Fibroblast of lung (primary cell): ENCODE measurements at regions not wholly inside any gene's neighbourhood (a gene's known extent, or its start where the extent isn't known, plus 50 kb on each side); places are given as distances from the start of the nearest gene placed in this dataset.

Experiments used
- DNase-seq, 2 donors: peaks; one replicate each; pipeline versions ENCODE4 v3.0.0 to v3.0.0-alpha.2; 2010; ENCODE audit warnings: low read depth in 2 of 2
- H2AFZ ChIP-seq: 2 replicates; pipeline ENCODE4 v1.5.1; 2012; ENCODE audit warnings: low read length, control low read depth, inconsistent platforms
- H3K27ac ChIP-seq: 2 replicates; pipeline ENCODE4 v1.5.1; 2011; ENCODE audit warnings: low read length, control low read depth; ENCODE audit not compliant: insufficient read depth
- H3K27me3 ChIP-seq: 2 replicates; pipeline ENCODE4 v1.5.1; 2011; ENCODE audit warnings: mild to moderate bottlenecking, low read length; ENCODE audit not compliant: control insufficient read depth, insufficient read depth
- H3K36me3 ChIP-seq: 2 replicates; pipeline ENCODE4 v1.5.1; 2011; ENCODE audit warnings: low read length; ENCODE audit not compliant: control insufficient read depth, insufficient read depth
- H3K4me1 ChIP-seq: 2 replicates; pipeline ENCODE4 v1.5.1; 2011; ENCODE audit warnings: low read length; ENCODE audit not compliant: control insufficient read depth, insufficient read depth; ENCODE audit errors: extremely low read depth
- H3K4me2 ChIP-seq: 2 replicates; pipeline ENCODE4 v1.5.1; 2011; ENCODE audit warnings: low read length, control low read depth; ENCODE audit not compliant: insufficient read depth; ENCODE audit errors: extremely low read depth
- H3K4me3 ChIP-seq, 4 experiments: fragments of 200-600 bp in 1 of 4; sonication (generic) in 1 of 4; replicated peaks in 1 of 4; 2 replicates each; pipeline ENCODE4 v1.5.1; 2011 to 2016; ENCODE audit warnings: low read length in 4 of 4, low read depth in 3 of 4, mild to moderate bottlenecking in 3 of 4, control low read depth in 2 of 4, inconsistent platforms in 1 of 4, mixed read lengths in 1 of 4; ENCODE audit not compliant: insufficient read depth in 1 of 4; ENCODE audit errors: control extremely low read depth in 1 of 4
- H3K79me2 ChIP-seq: 2 replicates; pipeline ENCODE4 v1.5.1; 2012; ENCODE audit warnings: mild to moderate bottlenecking, low read length, inconsistent platforms; ENCODE audit not compliant: control insufficient read depth, insufficient read depth
- H3K9ac ChIP-seq: 2 replicates; pipeline ENCODE4 v1.5.1; 2011; ENCODE audit warnings: mild to moderate bottlenecking, low read length, control low read depth; ENCODE audit not compliant: insufficient read depth
- H3K9me3 ChIP-seq: 2 replicates; pipeline ENCODE4 v1.5.1; 2012; ENCODE audit warnings: low read depth, low read length; ENCODE audit not compliant: control insufficient read depth, insufficient read depth
- H4K20me1 ChIP-seq: 2 replicates; pipeline ENCODE4 v1.5.1; 2011; ENCODE audit warnings: low read length; ENCODE audit not compliant: control insufficient read depth, insufficient read depth; ENCODE audit errors: extremely low read depth
- CTCF ChIP-seq, 2 donors: IDR thresholded peaks in 1 of 2; conservative IDR thresholded peaks in 1 of 2; 1 replicate in 1 of 2; 2 replicates in 1 of 2; pipeline ENCODE4 v1.5.1; 2011 to 2012; ENCODE audit warnings: low read length in 2 of 2, control low read depth in 1 of 2, inconsistent platforms in 1 of 2, low read depth in 1 of 2, mild to moderate bottlenecking in 1 of 2
- EZH2 ChIP-seq: IDR thresholded peaks from 2 replicates; pipeline ENCODE4 v1.5.1; 2012; ENCODE audit warnings: low read length, control low read depth, mild to moderate bottlenecking; ENCODE audit errors: missing control alignments

GRCh38 chr5:114238771-114239313 is 123.0 kb upstream of the KCNN2 start:
- H3K9me3 ChIP-seq = no peaks in the 10 kb centered on the region
- no peaks in the 10 kb centered on the region for H3K4me1 ChIP-seq
- H3K27ac ChIP-seq = no peak overlapping the region
- no peak overlapping the region for H2AFZ ChIP-seq
- no peaks in the 10 kb centered on the region for H3K27me3 ChIP-seq
- H4K20me1 ChIP-seq = no peaks in the 10 kb centered on the region
- H3K36me3 ChIP-seq = no peaks in the 10 kb centered on the region
- H3K79me2 ChIP-seq = no peaks in the 10 kb centered on the region
- H3K9ac ChIP-seq = no peak overlapping the region
- DNase-seq = peak; percentile 59 to 66
- TF ChIP-seq CTCF (conservative IDR thresholded peaks at IDR 0.05 in 1 of 2, IDR thresholded peaks at IDR 0.05 in 1 of 2; ENCODE audit: low read depth in 1 of 2, low read length in 2 of 2) = no peak
- no peak for TF ChIP-seq EZH2
- H3K4me2 ChIP-seq = no peak overlapping the region
- H3K4me3 ChIP-seq = peak overlapping the region in 1 of 4 experiments; percentile 13

- H3K36me3 ChIP-seq = no peaks in the 10 kb centered on the region
- no peaks in the 10 kb centered on the region for H3K4me1 ChIP-seq
- H3K27me3 ChIP-seq = no peaks in the 10 kb centered on the region
- no peaks in the 10 kb centered on the region for H3K79me2 ChIP-seq
- no peaks in the 10 kb centered on the region for H3K9me3 ChIP-seq
- H3K9ac ChIP-seq = no peak overlapping the region
- H3K4me2 ChIP-seq = no peak overlapping the region
- H3K27ac ChIP-seq = peak overlapping the region; percentile 70
- no peak overlapping the region for H2AFZ ChIP-seq
- H3K4me3 ChIP-seq = peak overlapping the region in 1 of 4 experiments; percentile 23
- TF ChIP-seq EZH2 = no peak
- TF ChIP-seq CTCF (conservative IDR thresholded peaks at IDR 0.05 in 1 of 2, IDR thresholded peaks at IDR 0.05 in 1 of 2; ENCODE audit: low read depth in 1 of 2, low read length in 2 of 2) = no peak
- DNase-seq = peak; percentile 82 to 84
- no peaks in the 10 kb centered on the region for H4K20me1 ChIP-seq
Observed at GRCh38 chr5:114243281-114243971, 118.4 kb upstream of the KCNN2 start.

- H4K20me1 ChIP-seq = no peaks in the 10 kb centered on the region
- TF ChIP-seq EZH2 = no peak
- TF ChIP-seq CTCF (conservative IDR thresholded peaks at IDR 0.05 in 1 of 2, IDR thresholded peaks at IDR 0.05 in 1 of 2; ENCODE audit: low read depth in 1 of 2, low read length in 2 of 2) = no peak
- H2AFZ ChIP-seq = no peak overlapping the region
- H3K79me2 ChIP-seq = no peaks in the 10 kb centered on the region
- no peak overlapping the region for H3K4me2 ChIP-seq
- no peaks in the 10 kb centered on the region for H3K36me3 ChIP-seq
- peak overlapping the region; percentile 70 for H3K27ac ChIP-seq
- DNase-seq = no peak
- H3K27me3 ChIP-seq = no peaks in the 10 kb centered on the region
- H3K9me3 ChIP-seq = no peaks in the 10 kb centered on the region
- no peak overlapping the region for H3K9ac ChIP-seq
- H3K4me1 ChIP-seq = no peaks in the 10 kb centered on the region
- peak overlapping the region in 1 of 4 experiments; percentile 23 for H3K4me3 ChIP-seq
Observed at GRCh38 chr5:114243972-114244317, 117.9 kb upstream of the KCNN2 start.
